ENCODE measurements at regions not wholly inside any gene's neighbourhood (a gene's known extent, or its start where the extent isn't known, plus 50 kb on each side); places are given as distances from the start of the nearest gene placed in this dataset.

GRCh38 chr16:5580296-5580695 is 482.7 kb upstream of the EEF2KMT start:
- H3K4me3 Mint-ChIP-seq, result no peak overlapping the region
- no peak for DNase-seq
- H3K9me3 Mint-ChIP-seq, result peaks cover 6% of the 10 kb centered on the region
- CTCF ChIA-PET, result interaction anchor here (0.6 kb wide), 1 partner anchor 54 kb away, joined by 4 read pairs; no protein-coding TSS in a partner anchor
- H3K27ac Mint-ChIP-seq, result no peak overlapping the region
- H3K4me1 Mint-ChIP-seq, result no peaks in the 10 kb centered on the region
- no peaks in the 10 kb centered on the region for H3K27me3 Mint-ChIP-seq
- no peaks in the 10 kb centered on the region for H3K36me3 Mint-ChIP-seq

DNA sequence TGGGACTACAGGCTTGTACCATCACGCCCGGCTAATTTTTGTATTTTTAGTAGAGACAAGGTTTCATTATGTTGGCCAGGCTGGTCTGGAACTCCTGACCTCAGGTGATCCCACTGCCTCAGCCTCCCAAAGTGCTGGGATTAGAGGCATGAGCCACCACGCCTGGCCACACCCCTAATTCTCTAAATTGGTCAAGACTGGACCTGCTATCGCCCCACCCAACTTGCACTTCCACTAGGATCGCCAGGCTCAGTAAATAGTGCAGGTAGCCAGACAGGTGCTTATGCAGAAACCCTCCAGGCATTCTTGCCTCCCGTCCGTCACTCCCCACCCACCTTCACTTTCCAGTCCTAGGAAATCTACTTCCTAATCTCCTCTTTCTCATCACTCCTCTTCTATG is 481.4 kb upstream of the EEF2KMT start:
- Mint-ChIP-seq H3K27me3 (no peaks in the 10 kb centered on the region), H3K27ac (no peak overlapping the region), H3K4me3 (no peak overlapping the region), H3K9me3 (peaks cover 6% of the 10 kb centered on the region), H3K36me3 (no peaks in the 10 kb centered on the region), H3K4me1 (no peaks in the 10 kb centered on the region)
- DNase-seq, result no peak
- CTCF ChIA-PET, result no interaction called here

DNA sequence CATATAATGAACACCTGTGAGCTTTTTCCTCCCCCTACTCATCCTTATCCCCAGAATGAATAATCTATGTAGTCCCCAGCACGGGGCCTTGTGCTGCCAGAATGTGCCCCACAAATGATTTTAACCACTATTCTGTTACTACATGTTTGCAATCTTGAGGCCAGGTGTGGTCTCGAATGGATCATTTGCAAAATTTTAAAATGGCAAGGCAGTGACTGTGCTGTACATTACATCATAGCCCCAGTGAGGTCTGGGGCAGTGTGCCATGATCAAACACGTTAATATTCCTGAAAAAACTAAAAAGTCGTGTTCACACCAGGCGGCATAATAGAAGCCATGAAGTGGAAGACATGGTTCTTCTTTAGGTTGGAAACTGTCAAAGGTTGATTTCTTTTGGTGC is 479.9 kb upstream of the EEF2KMT start:
- H3K27ac Mint-ChIP-seq, result no peak overlapping the region
- no peak for DNase-seq
- H3K4me3 Mint-ChIP-seq, result no peak overlapping the region
- CTCF ChIA-PET, result no interaction called here
- H3K9me3 Mint-ChIP-seq, result peaks cover 11% of the 10 kb centered on the region
- H3K4me1 Mint-ChIP-seq, result no peaks in the 10 kb centered on the region
- no peaks in the 10 kb centered on the region for H3K36me3 Mint-ChIP-seq
- no peaks in the 10 kb centered on the region for H3K27me3 Mint-ChIP-seq

DNA sequence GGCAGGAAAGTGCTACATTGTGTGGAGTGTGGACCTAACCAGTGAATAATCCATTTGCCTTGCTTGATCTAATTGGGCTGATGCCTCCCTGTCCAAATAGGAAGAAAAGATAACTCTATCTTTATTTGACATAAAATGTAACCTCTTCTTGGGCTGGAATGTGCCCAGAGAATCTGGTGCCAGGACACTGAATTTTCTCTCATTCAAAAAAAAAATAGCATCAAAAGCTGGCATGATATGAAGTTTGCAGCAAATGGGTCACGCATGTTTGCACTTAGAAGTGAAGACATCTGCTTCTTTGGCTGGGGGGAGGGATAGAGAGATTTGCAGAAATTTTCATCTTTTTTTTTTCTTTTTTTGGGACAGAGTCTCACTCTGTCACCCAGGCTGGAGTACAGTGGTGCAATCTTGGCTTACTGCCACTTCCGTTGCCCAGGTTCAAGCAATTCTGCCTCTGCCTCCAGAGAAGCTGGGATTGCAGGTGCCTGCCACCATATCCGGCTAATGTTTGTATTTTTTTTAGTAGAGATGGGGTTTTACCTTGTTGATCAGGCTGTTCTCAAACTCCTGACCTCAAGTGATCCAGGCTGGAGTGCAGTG is 478.2 kb upstream of the EEF2KMT start:
- H3K36me3 Mint-ChIP-seq, result no peaks in the 10 kb centered on the region
- no peak overlapping the region for H3K27ac Mint-ChIP-seq
- no peak overlapping the region for H3K4me3 Mint-ChIP-seq
- DNase-seq, result no peak
- CTCF ChIA-PET, result no interaction called here
- H3K27me3 Mint-ChIP-seq, result no peaks in the 10 kb centered on the region
- peaks cover 25% of the 10 kb centered on the region for H3K9me3 Mint-ChIP-seq
- no peaks in the 10 kb centered on the region for H3K4me1 Mint-ChIP-seq

DNA sequence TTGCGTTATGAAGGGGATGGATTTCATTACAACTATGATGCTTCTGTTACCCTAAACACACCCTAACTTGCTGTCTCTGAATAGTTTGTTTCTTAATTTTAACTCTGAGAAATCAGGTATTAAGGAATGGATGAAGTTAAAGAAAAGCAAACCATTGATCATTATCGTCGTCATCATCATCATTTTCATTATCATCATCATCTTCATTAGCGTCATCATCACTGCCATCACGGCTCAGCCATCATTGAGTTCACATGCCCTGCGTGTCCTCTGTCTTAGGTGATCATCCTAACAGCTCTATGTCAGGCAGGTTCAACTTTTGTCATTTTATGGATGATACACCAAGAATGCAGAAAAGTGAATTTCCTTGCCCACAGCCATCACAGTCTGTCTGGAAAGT is 477.5 kb upstream of the EEF2KMT start:
- CTCF ChIA-PET, result no interaction called here
- peaks cover 25% of the 10 kb centered on the region for H3K9me3 Mint-ChIP-seq
- no peak overlapping the region for H3K27ac Mint-ChIP-seq
- H3K4me1 Mint-ChIP-seq, result no peaks in the 10 kb centered on the region
- no peak overlapping the region for H3K4me3 Mint-ChIP-seq
- no peak for DNase-seq
- no peaks in the 10 kb centered on the region for H3K36me3 Mint-ChIP-seq
- H3K27me3 Mint-ChIP-seq, result no peaks in the 10 kb centered on the region

- peaks cover 26% of the 10 kb centered on the region for H3K9me3 Mint-ChIP-seq
- CTCF ChIA-PET, result no interaction called here
Measured at GRCh38 chr16:5572056-5572455, 474.5 kb upstream of the EEF2KMT start.

GRCh38 chr16:5571446-5571845 is 473.9 kb upstream of the EEF2KMT start:
- H3K36me3 Mint-ChIP-seq, result no peaks in the 10 kb centered on the region
- H3K27me3 Mint-ChIP-seq, result no peaks in the 10 kb centered on the region
- DNase-seq, result no peak
- peaks cover 30% of the 10 kb centered on the region for H3K9me3 Mint-ChIP-seq
- no peaks in the 10 kb centered on the region for H3K4me1 Mint-ChIP-seq
- CTCF ChIA-PET, result no interaction called here
- H3K27ac Mint-ChIP-seq, result no peak overlapping the region
- H3K4me3 Mint-ChIP-seq, result no peak overlapping the region

More at GRCh38 chr16:5572056-5572455, 474.5 kb upstream of the EEF2KMT start:
- Mint-ChIP-seq H3K27me3 (no peaks in the 10 kb centered on the region), H3K4me1 (no peaks in the 10 kb centered on the region), H3K36me3 (no peaks in the 10 kb centered on the region), H3K4me3 (no peak overlapping the region), H3K27ac (no peak overlapping the region)
- no peak for DNase-seq

- Mint-ChIP-seq H3K4me1 (no peaks in the 10 kb centered on the region), H3K27me3 (no peaks in the 10 kb centered on the region), H3K36me3 (no peaks in the 10 kb centered on the region), H3K9me3 (peaks cover 41% of the 10 kb centered on the region), H3K4me3 (no peak overlapping the region), H3K27ac (no peak overlapping the region)
- CTCF ChIA-PET, result no interaction called here
- no peak for DNase-seq
Measured at GRCh38 chr16:5561800-5562199, 464.2 kb upstream of the EEF2KMT start.

GRCh38 chr16:5560084-5560483 is 462.5 kb upstream of the EEF2KMT start:
- Mint-ChIP-seq H3K36me3 (no peaks in the 10 kb centered on the region), H3K27me3 (no peaks in the 10 kb centered on the region), H3K9me3 (peaks cover 37% of the 10 kb centered on the region), H3K4me1 (no peaks in the 10 kb centered on the region), H3K27ac (no peak overlapping the region), H3K4me3 (no peak overlapping the region)
- DNase-seq, result no peak
- CTCF ChIA-PET, result no interaction called here

DNA sequence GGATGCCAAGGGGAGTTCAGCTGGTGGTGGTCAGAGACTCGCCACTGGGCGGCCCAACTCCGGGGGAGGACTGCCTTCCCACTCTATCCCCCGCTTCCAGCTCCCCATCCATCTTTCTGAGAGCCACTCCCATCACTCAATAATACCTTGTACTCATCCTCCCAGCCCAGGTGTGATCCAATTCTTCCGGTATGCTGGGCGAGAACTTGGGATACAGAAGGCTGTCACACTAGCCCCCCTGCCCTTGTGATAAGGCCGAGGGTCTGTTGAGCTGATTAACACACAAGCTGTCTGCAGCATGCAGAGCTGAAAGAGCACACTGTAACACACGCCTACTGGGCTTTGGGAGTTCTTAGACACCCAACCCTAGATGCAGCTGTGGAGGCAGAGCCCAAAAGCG is 460.4 kb upstream of the EEF2KMT start:
- no peak for DNase-seq
- Mint-ChIP-seq H3K4me3 (no peak overlapping the region), H3K9me3 (peaks cover 29% of the 10 kb centered on the region), H3K27me3 (no peaks in the 10 kb centered on the region), H3K36me3 (no peaks in the 10 kb centered on the region), H3K27ac (no peak overlapping the region), H3K4me1 (no peaks in the 10 kb centered on the region)
- CTCF ChIA-PET, result no interaction called here

- no peak for DNase-seq
- peaks cover 29% of the 10 kb centered on the region for H3K9me3 Mint-ChIP-seq
- no peaks in the 10 kb centered on the region for H3K27me3 Mint-ChIP-seq
- no peaks in the 10 kb centered on the region for H3K4me1 Mint-ChIP-seq
- H3K36me3 Mint-ChIP-seq, result no peaks in the 10 kb centered on the region
- no peak overlapping the region for H3K4me3 Mint-ChIP-seq
- H3K27ac Mint-ChIP-seq, result no peak overlapping the region
- CTCF ChIA-PET, result no interaction called here
Measured at GRCh38 chr16:5557448-5557847, 459.9 kb upstream of the EEF2KMT start.

- no peak overlapping the region for H3K4me3 Mint-ChIP-seq
- H3K27ac Mint-ChIP-seq, result no peak overlapping the region
- H3K27me3 Mint-ChIP-seq, result no peaks in the 10 kb centered on the region
- no peaks in the 10 kb centered on the region for H3K36me3 Mint-ChIP-seq
- no peaks in the 10 kb centered on the region for H3K4me1 Mint-ChIP-seq
- CTCF ChIA-PET, result no interaction called here
- no peak for DNase-seq
- peaks cover 24% of the 10 kb centered on the region for H3K9me3 Mint-ChIP-seq
Measured at GRCh38 chr16:5556158-5556810, 458.7 kb upstream of the EEF2KMT start.

DNA sequence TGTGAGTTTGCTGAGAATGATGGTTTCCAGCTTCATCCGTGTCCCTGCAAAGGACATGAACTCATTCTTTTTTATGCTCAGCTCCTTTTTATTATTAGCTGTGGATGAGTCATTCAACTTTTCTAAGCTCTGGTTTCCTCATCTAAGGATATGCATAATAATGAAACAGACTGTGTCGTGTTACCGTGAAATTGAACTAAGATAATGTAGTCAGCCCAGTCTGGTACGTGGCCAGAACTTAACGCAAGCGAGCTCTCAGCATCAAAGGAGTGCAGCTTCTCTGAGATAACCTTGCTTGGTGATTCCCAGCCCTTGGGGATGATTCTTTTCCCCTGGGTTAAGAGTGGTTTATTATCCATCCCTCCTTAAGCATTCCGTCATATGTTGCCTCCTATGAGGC is 454.3 kb upstream of the EEF2KMT start:
- Mint-ChIP-seq H3K4me1 (no peaks in the 10 kb centered on the region), H3K27ac (no peak overlapping the region), H3K27me3 (no peaks in the 10 kb centered on the region), H3K36me3 (no peaks in the 10 kb centered on the region), H3K9me3 (peaks cover 4% of the 10 kb centered on the region), H3K4me3 (no peak overlapping the region)
- DNase-seq, result no peak
- CTCF ChIA-PET, result no interaction called here

DNA sequence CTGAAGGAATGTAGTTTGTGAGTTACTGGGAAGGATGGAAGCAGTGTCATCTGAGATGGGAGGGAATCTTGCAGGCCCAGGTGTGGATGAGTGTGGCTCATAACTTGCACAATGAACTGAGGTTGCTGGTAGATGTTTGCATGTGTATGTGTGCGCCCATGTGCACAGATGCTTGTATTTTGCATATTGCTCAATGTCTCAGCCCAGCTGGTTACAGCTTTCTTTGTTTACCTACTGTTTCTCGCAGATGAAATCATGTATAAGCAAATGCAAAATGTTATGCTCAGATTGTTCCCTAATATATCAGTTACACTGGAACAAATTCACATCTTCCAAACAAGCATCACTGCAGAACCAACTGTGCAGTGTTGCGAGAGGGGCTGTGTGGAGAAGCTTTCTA is 452.2 kb upstream of the EEF2KMT start:
- H3K9me3 Mint-ChIP-seq, result peaks cover 2% of the 10 kb centered on the region
- no peaks in the 10 kb centered on the region for H3K4me1 Mint-ChIP-seq
- H3K27me3 Mint-ChIP-seq, result no peaks in the 10 kb centered on the region
- CTCF ChIA-PET, result no interaction called here
- H3K36me3 Mint-ChIP-seq, result no peaks in the 10 kb centered on the region
- no peak overlapping the region for H3K27ac Mint-ChIP-seq
- H3K4me3 Mint-ChIP-seq, result no peak overlapping the region
- no peak for DNase-seq

DNA sequence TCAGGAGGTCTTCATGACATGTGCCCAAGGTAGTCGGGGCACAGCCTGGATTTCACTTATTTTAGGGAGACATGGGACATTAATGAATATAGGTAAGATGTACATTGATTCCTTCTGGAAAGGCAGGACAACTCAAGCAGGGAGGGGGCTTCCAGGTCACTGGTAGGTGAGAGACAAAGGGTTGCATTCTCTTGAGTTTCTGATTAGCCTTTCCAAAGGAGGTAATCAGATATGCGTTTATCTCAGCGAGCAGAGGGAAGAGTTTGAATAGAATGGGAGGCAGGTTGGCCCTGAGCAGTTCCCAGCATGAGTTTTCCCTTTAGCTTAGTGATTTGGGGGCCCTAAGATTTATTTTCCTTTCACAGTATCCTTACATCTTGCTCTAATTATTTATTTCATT is 443.8 kb upstream of the EEF2KMT start:
- no peak for DNase-seq
- Mint-ChIP-seq H3K4me3 (no peak overlapping the region), H3K36me3 (no peaks in the 10 kb centered on the region), H3K27ac (no peak overlapping the region), H3K4me1 (no peaks in the 10 kb centered on the region), H3K27me3 (no peaks in the 10 kb centered on the region), H3K9me3 (peaks cover 2% of the 10 kb centered on the region)
- CTCF ChIA-PET, result no interaction called here

- Mint-ChIP-seq H3K9me3 (no peaks in the 10 kb centered on the region), H3K36me3 (no peaks in the 10 kb centered on the region), H3K27ac (no peak overlapping the region), H3K4me1 (no peaks in the 10 kb centered on the region), H3K27me3 (no peaks in the 10 kb centered on the region), H3K4me3 (no peak overlapping the region)
- CTCF ChIA-PET, result no interaction called here
- no peak for DNase-seq
Measured at GRCh38 chr16:5537347-5537746, 439.8 kb upstream of the EEF2KMT start.
